ENCODE measurements at regions not wholly inside any gene's neighbourhood (a gene's known extent, or its start where the extent isn't known, plus 50 kb on each side); places are given as distances from the start of the nearest gene placed in this dataset.

DNA sequence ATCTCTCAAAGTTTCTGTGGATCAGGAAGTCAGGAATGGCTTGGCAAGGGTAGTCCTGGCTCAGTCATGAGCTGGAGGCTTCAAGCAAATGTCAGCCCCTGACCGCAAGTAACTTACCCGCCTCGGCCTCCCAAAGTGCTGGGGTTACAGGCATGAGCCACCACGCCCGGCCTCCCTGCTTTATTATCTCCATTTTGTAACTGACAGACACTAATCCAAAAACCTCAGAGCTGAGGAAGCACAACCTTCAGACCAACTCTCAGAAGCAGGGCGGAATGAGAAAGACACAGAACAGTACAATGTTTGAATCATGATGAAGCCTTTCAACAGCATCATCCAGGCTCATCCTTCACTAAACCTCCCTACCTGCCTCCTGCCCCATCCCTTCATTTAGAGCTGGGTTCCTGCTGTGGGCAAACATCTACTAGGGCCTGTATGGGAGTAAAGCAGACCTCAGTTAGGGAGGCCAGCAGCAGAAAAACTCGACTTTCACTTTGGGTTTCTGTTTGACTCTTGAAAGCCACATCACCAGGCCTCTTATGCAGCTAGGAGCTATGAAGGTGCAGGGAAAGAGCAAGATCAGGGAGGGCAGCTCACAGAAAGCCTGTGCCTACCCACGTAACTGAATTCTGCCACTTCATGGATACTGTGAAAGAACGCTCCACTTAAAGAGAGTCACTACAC lies 84.4 kb upstream of the RAB4A start:
- 91 to 100% methylated on average over 1 to 4 of the region's 9 CpGs for WGBS, 2 donors (ENCODE audit: low coverage in 1 of 2)
- Histone ChIP-seq H3K4me3 (no peak overlapping the region), H3K9me3 (no peaks in the 10 kb centered on the region), H3K4me1 (no peaks in the 10 kb centered on the region), H3K27ac (no peak overlapping the region), H3K36me3 (no peaks in the 10 kb centered on the region), H3K27me3 (no peaks in the 10 kb centered on the region)
- TF ChIP-seq POLR2AphosphoS5 (IDR thresholded peaks at IDR 0.05) (no peak), EP300 (IDR thresholded peaks at IDR 0.05) (no peak), POLR2A (IDR thresholded peaks at IDR 0.05) (no peak)
- TF ChIP-seq, protein P1, sequence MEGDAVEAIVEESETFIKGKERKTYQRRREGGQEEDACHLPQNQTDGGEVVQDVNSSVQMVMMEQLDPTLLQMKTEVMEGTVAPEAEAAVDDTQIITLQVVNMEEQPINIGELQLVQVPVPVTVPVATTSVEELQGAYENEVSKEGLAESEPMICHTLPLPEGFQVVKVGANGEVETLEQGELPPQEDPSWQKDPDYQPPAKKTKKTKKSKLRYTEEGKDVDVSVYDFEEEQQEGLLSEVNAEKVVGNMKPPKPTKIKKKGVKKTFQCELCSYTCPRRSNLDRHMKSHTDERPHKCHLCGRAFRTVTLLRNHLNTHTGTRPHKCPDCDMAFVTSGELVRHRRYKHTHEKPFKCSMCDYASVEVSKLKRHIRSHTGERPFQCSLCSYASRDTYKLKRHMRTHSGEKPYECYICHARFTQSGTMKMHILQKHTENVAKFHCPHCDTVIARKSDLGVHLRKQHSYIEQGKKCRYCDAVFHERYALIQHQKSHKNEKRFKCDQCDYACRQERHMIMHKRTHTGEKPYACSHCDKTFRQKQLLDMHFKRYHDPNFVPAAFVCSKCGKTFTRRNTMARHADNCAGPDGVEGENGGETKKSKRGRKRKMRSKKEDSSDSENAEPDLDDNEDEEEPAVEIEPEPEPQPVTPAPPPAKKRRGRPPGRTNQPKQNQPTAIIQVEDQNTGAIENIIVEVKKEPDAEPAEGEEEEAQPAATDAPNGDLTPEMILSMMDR (IDR thresholded peaks at IDR 0.05), result no peak
- ATAC-seq, result no peak

DNA sequence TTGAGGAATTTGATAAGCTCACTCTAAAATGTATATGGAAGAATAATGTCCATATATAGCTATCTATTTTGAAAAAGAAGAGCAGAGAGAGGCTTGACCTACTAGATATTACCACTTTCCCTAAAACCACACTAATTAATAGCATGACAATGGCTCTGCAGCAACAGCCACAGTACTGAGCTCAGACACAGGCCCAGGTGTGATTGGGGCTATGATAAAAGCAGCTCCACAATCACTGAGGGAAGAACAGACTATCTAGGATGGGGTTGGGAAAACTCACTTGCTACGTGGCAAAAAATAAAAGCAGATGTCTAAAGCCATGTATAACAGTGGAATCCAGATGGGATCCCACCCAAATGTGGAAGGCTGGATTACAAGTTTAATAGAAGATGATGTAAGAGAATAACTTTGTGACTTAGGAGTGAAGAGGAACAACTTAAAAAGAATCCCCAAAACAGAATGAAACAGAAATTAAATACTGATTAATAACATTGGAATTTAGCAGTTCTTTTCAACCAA lies 80.8 kb upstream of the RAB4A start:
- Histone ChIP-seq H3K36me3 (no peaks in the 10 kb centered on the region), H3K27ac (no peak overlapping the region), H3K4me3 (no peak overlapping the region), H3K27me3 (no peaks in the 10 kb centered on the region), H3K9me3 (no peaks in the 10 kb centered on the region), H3K4me1 (no peaks in the 10 kb centered on the region)
- ATAC-seq, result no peak
- TF ChIP-seq EP300 (IDR thresholded peaks at IDR 0.05) (no peak), POLR2AphosphoS5 (IDR thresholded peaks at IDR 0.05) (no peak), POLR2A (IDR thresholded peaks at IDR 0.05) (no peak)
- TF ChIP-seq, protein P1 (IDR thresholded peaks at IDR 0.05), result no peak
- WGBS, 2 donors (ENCODE audit: low coverage in 1 of 2), result 64% methylated on average over 1 of the region's 1 CpG; no CpG with 5 or more reads in 1 of the 2 donors

DNA sequence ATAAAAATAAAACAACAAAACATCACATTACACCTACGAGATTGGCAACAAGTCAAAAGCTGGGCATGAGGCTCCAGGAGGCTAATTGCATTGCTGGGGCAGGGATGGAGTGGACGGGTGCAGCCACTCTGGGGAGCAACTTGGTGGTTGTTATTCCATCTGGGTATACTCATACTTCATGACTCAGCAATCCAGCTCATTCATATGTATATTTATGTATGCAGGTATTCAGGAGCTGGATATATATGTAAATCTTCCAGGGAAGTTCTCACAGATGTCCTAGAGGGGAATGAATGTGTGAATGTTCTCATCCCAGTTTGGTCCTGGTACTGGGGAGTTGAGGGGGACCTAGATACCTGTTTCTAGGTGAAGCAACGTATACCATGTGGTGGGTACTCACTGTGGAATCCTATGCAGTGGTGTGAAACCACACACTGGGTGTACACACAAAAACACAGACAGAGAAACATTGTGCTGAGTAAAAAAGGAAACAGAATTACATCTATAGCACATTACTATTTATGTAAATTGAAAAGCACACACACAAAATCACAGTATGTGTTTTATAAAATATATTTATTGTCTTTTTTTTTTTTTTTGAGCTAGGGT lies 79.7 kb upstream of the RAB4A start:
- Histone ChIP-seq H3K4me1 (no peaks in the 10 kb centered on the region), H3K27me3 (no peaks in the 10 kb centered on the region), H3K27ac (no peak overlapping the region), H3K9me3 (no peaks in the 10 kb centered on the region), H3K4me3 (no peak overlapping the region), H3K36me3 (no peaks in the 10 kb centered on the region)
- WGBS, 2 donors (ENCODE audit: low coverage in 1 of 2), result 86 to 100% methylated on average over 1 to 3 of the region's 3 CpGs
- TF ChIP-seq, protein P1 (IDR thresholded peaks at IDR 0.05), result no peak
- TF ChIP-seq POLR2A (IDR thresholded peaks at IDR 0.05), result no peak
- no peak for TF ChIP-seq EP300 (IDR thresholded peaks at IDR 0.05)
- no peak for TF ChIP-seq POLR2AphosphoS5 (IDR thresholded peaks at IDR 0.05)
- no peak for ATAC-seq

GRCh38 chr1:229192031-229192430 lies 78.9 kb upstream of the RAB4A start:
- ATAC-seq, result no peak
- Histone ChIP-seq H3K9me3 (no peaks in the 10 kb centered on the region), H3K4me1 (no peaks in the 10 kb centered on the region), H3K36me3 (no peaks in the 10 kb centered on the region), H3K27ac (no peak overlapping the region), H3K27me3 (no peaks in the 10 kb centered on the region), H3K4me3 (no peak overlapping the region)
- 38 to 56% methylated on average over 1 of the region's 1 CpG for WGBS, 2 donors (ENCODE audit: low coverage in 1 of 2)
- TF ChIP-seq POLR2A (IDR thresholded peaks at IDR 0.05), result no peak
- TF ChIP-seq POLR2AphosphoS5 (IDR thresholded peaks at IDR 0.05), result no peak
- TF ChIP-seq, protein P1 (IDR thresholded peaks at IDR 0.05), result no peak
- TF ChIP-seq EP300 (IDR thresholded peaks at IDR 0.05), result no peak

DNA sequence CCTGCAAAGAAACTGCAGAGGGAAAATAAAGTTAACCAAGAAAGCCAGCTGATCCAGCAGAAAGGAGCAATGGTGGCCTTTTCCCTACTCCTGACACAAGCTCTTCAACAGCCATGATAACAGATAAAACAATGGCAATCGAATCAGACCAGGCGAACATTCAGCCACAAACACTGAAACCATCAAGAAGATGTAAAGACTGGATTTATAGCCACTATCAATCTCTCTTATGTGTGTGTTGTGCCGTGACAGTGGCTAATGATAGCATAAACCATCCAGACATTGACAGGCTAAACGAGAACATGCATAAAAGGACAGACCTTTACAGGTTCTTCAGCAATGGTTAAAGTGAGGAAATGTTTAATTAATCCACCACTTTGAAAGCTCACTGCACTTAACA lies 78.1 kb upstream of the RAB4A start:
- Histone ChIP-seq H3K4me3 (no peak overlapping the region), H3K27ac (no peak overlapping the region), H3K36me3 (no peaks in the 10 kb centered on the region), H3K4me1 (no peaks in the 10 kb centered on the region), H3K9me3 (no peaks in the 10 kb centered on the region), H3K27me3 (no peaks in the 10 kb centered on the region)
- WGBS, 2 donors (ENCODE audit: low coverage in 1 of 2), result 48 to 100% methylated on average over 2 to 3 of the region's 4 CpGs
- ATAC-seq, result no peak
- TF ChIP-seq POLR2A (IDR thresholded peaks at IDR 0.05), result no peak
- no peak for TF ChIP-seq EP300 (IDR thresholded peaks at IDR 0.05)
